Endodermal cell (in vitro differentiated cells): ENCODE measurements at regions not wholly inside any gene's neighbourhood (a gene's known extent, or its start where the extent isn't known, plus 50 kb on each side); places are given as distances from the start of the nearest gene placed in this dataset.

Experiments used
- DNase-seq: peaks from one replicate; pipeline ENCODE4 v3.0.0-alpha.2; 2017
- H3K27ac ChIP-seq: 2 replicates; pipeline ENCODE4 v1.5.1; 2013; ENCODE audit warnings: mild to moderate bottlenecking, low read depth, low read length, moderate library complexity
- H3K27me3 ChIP-seq: 2 replicates; pipeline ENCODE4 v1.6.1; 2013; ENCODE audit warnings: mild to moderate bottlenecking, low read length, moderate library complexity; ENCODE audit not compliant: insufficient read depth, control insufficient read depth, poor library complexity, severe bottlenecking
- H3K36me3 ChIP-seq: 2 replicates; pipeline ENCODE4 v1.7.0; 2013; ENCODE audit warnings: mild to moderate bottlenecking, low read length, moderate library complexity; ENCODE audit not compliant: control insufficient read depth, insufficient read depth
- H3K4me1 ChIP-seq: one replicate; pipeline ENCODE4 v1.7.0; 2013; ENCODE audit warnings: low read length; ENCODE audit not compliant: control insufficient read depth, insufficient read depth
- H3K4me3 ChIP-seq: 2 replicates; pipeline ENCODE4 v1.5.1; 2013; ENCODE audit warnings: mild to moderate bottlenecking, low read length, moderate library complexity
- H3K9ac ChIP-seq: 2 replicates; pipeline ENCODE4 v1.6.1; 2013; ENCODE audit warnings: mild to moderate bottlenecking, low read length, moderate library complexity; ENCODE audit not compliant: poor library complexity, severe bottlenecking; ENCODE audit errors: extremely low read depth
- H3K9me3 ChIP-seq: 2 replicates; pipeline ENCODE4 v1.6.1; 2013; ENCODE audit warnings: mild to moderate bottlenecking, low read length, moderate library complexity; ENCODE audit not compliant: control insufficient read depth
- H3K27ac Mint-ChIP-seq: 2 replicates; pipeline ENCODE4 v1.8.0; 2020; ENCODE audit warnings: mixed read lengths
- H3K27me3 Mint-ChIP-seq: 2 replicates; pipeline ENCODE4 v1.8.0; 2021; ENCODE audit warnings: mild to moderate bottlenecking, mixed read lengths; ENCODE audit not compliant: insufficient read depth
- H3K36me3 Mint-ChIP-seq: 2 replicates; pipeline ENCODE4 v1.8.0; 2020; ENCODE audit warnings: low read depth, mixed read lengths
- H3K4me1 Mint-ChIP-seq: 2 replicates; pipeline ENCODE4 v1.8.0; 2020; ENCODE audit warnings: mixed read lengths
- H3K4me3 Mint-ChIP-seq: 2 replicates; pipeline ENCODE4 v1.8.0; 2020; ENCODE audit warnings: mild to moderate bottlenecking, moderate library complexity, mixed read lengths
- H3K9me3 Mint-ChIP-seq: 2 replicates; pipeline ENCODE4 v1.8.0; 2020; ENCODE audit warnings: mild to moderate bottlenecking, mixed read lengths
- WGBS, 2 experiments: methylation state at CpG; one replicate each; pipeline versions ENCODE4 v1.1.5 to v1.1.7; 2013; ENCODE audit warnings: missing lambda C conversion rate in 2 of 2, mixed read lengths in 1 of 2; ENCODE audit not compliant: insufficient coverage in 1 of 2, insufficient read length in 1 of 2; 5-methylcytosine and 5-hydroxymethylcytosine counted together
- TF ChIP-seq, protein P1 (sequence below): fragments of 200-600 bp; sonication (generic); conservative IDR thresholded peaks from 2 replicates; pipeline ENCODE4 v1.5.0; 2021; ENCODE audit warnings: antibody characterized with exemption, mild to moderate bottlenecking

DNA sequence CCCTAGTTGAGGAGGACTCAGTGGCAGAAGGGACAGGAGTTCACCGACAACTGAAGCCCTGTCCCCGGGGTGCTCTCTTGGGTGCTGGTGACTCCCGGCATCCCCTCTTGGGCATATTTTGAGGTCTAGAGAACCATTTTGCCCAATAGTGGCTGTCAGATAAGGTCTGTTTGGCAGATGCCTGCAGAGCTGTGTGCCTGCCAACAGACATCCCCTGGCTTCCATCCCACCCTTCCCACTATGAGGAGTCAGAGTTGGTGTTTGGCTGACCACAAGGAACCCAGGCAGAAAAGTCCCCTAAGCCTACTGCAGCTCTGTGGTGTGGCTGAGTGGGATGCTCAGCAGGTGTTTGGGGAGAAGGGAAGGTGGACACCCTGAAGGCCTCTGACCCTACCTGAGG lies 207.0 kb downstream of the AUH start:
- Mint-ChIP-seq H3K4me1 (no peaks in the 10 kb centered on the region), H3K27ac (no peak overlapping the region), H3K4me3 (no peak overlapping the region), H3K27me3 (peaks cover 5% of the 10 kb centered on the region), H3K9me3 (peaks cover 32% of the 10 kb centered on the region), H3K36me3 (no peaks in the 10 kb centered on the region)
- TF ChIP-seq, protein P1, sequence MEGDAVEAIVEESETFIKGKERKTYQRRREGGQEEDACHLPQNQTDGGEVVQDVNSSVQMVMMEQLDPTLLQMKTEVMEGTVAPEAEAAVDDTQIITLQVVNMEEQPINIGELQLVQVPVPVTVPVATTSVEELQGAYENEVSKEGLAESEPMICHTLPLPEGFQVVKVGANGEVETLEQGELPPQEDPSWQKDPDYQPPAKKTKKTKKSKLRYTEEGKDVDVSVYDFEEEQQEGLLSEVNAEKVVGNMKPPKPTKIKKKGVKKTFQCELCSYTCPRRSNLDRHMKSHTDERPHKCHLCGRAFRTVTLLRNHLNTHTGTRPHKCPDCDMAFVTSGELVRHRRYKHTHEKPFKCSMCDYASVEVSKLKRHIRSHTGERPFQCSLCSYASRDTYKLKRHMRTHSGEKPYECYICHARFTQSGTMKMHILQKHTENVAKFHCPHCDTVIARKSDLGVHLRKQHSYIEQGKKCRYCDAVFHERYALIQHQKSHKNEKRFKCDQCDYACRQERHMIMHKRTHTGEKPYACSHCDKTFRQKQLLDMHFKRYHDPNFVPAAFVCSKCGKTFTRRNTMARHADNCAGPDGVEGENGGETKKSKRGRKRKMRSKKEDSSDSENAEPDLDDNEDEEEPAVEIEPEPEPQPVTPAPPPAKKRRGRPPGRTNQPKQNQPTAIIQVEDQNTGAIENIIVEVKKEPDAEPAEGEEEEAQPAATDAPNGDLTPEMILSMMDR: no peak
- DNase-seq: no peak
- H3K9me3 ChIP-seq: peaks cover 7% of the 10 kb centered on the region
- H3K4me1 ChIP-seq: no peaks in the 10 kb centered on the region
- no peaks in the 10 kb centered on the region for H3K36me3 ChIP-seq
- no peak overlapping the region for H3K27ac ChIP-seq
- H3K27me3 ChIP-seq: no peaks in the 10 kb centered on the region
- WGBS, 2 experiments: 89 to 100% methylated on average over 3 of the region's 3 CpGs
- H3K4me3 ChIP-seq: no peak overlapping the region
- no peak overlapping the region for H3K9ac ChIP-seq

DNA sequence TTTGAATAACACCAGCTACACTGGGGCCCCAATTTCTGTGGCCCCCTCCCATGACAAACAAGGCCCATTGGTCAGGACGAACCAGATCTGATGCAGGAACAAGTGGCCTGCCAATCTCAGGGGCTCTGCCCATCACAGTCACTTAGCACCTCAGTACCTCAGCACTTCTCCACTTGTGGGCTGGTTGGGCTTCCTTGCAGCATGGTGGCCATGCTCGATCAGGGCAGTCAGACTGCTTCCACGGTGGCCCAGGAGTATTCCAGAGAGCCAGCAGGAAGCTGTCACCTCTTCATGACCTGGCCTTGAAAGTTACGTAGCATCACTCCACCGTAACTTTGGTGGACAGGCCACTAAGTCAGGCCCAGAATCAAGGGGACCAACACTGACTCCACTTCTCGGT lies 206.5 kb downstream of the AUH start:
- H3K27ac ChIP-seq: no peak overlapping the region
- 89 to 91% methylated on average over 4 to 6 of the region's 6 CpGs for WGBS, 2 experiments
- H3K36me3 Mint-ChIP-seq: no peaks in the 10 kb centered on the region
- H3K27me3 ChIP-seq: no peaks in the 10 kb centered on the region
- no peak overlapping the region for H3K4me3 ChIP-seq
- peaks cover 29% of the 10 kb centered on the region for H3K9me3 Mint-ChIP-seq
- TF ChIP-seq, protein P1: no peak
- no peaks in the 10 kb centered on the region for H3K4me1 Mint-ChIP-seq
- peaks cover 7% of the 10 kb centered on the region for H3K9me3 ChIP-seq
- no peak overlapping the region for H3K4me3 Mint-ChIP-seq
- H3K4me1 ChIP-seq: no peaks in the 10 kb centered on the region
- peaks cover 5% of the 10 kb centered on the region for H3K27me3 Mint-ChIP-seq
- no peak for DNase-seq
- H3K36me3 ChIP-seq: no peaks in the 10 kb centered on the region
- no peak overlapping the region for H3K27ac Mint-ChIP-seq
- no peak overlapping the region for H3K9ac ChIP-seq

DNA sequence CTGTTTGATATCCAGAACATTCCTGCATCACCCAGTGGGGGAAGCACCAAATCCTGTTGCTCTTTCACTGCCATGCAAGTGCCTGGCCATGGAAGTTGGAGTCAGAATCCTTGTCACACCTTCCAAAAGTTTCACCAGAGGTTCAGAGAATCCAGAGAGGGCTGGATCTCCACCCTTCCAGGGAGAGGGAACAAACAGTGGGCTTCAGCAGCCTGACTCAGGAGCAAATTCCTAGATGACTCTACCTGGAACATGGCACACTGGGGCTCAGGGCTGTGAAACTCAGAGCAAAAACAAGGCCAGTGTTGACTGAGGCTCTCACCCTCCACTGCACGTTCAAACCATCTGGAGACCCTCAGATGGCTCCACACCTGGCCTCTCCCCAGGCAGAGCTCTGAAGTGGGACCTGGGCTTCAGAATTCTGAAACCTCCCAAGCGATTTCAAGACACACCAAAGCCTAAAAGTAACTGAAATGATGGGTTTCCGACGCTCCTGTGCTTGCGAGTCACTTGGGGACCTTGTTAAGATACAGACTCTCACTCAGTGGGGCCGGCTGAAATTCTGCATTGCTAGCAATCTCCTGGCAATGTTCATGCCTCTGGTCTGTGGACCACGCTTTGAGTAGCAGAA lies 205.9 kb downstream of the AUH start:
- WGBS, 2 experiments: 93 to 95% methylated on average over 7 of the region's 7 CpGs
- no peak overlapping the region for H3K4me3 ChIP-seq
- no peak overlapping the region for H3K27ac ChIP-seq
- H3K9me3 Mint-ChIP-seq: peaks cover 22% of the 10 kb centered on the region
- no peak overlapping the region for H3K4me3 Mint-ChIP-seq
- H3K27ac Mint-ChIP-seq: no peak overlapping the region
- H3K27me3 ChIP-seq: no peaks in the 10 kb centered on the region
- H3K9me3 ChIP-seq: peaks cover 7% of the 10 kb centered on the region
- no peak overlapping the region for H3K9ac ChIP-seq
- H3K4me1 Mint-ChIP-seq: no peaks in the 10 kb centered on the region
- H3K27me3 Mint-ChIP-seq: peaks cover 3% of the 10 kb centered on the region
- no peaks in the 10 kb centered on the region for H3K36me3 ChIP-seq
- no peaks in the 10 kb centered on the region for H3K36me3 Mint-ChIP-seq
- H3K4me1 ChIP-seq: no peaks in the 10 kb centered on the region
- no peak for DNase-seq
- TF ChIP-seq, protein P1: no peak
